Caco-2 (cell line): ENCODE measurements at regions not wholly inside any gene's neighbourhood (a gene's known extent, or its start where the extent isn't known, plus 50 kb on each side); places are given as distances from the start of the nearest gene placed in this dataset.

Experiments used
- BruUV-seq: library from RNA; stranded (reverse); fragments of 400-500 nt; replicated peaks from 2 replicates; lab custom pipeline; 2021; lab: Mats Ljungman, UMichigan
- CTCF ChIA-PET: fragments of 300-600 bp; sonication (Branson Sonifier 250); formaldehyde crosslinking; loops from one replicate; lab custom pipeline; 2022; ENCODE audit warnings: antibody characterized with exemption; lab: Charles Lee
- POLR2A ChIA-PET: fragments of 300-600 bp; sonication (Branson Sonifier 250); formaldehyde crosslinking; loops from one replicate; lab custom pipeline; 2022; ENCODE audit warnings: antibody characterized with exemption; lab: Charles Lee
- DNase-seq, 2 experiments: peaks; one replicate each; pipeline versions ENCODE4 v3.0.0 to v3.0.0-alpha.2; 2020 to 2022
- H3K27me3 ChIP-seq: replicated peaks from 2 replicates; pipeline ENCODE4 v1.6.0; 2011; ENCODE audit warnings: low read length; ENCODE audit not compliant: control insufficient read depth, insufficient read depth
- H3K36me3 ChIP-seq: 2 replicates; pipeline ENCODE4 v1.5.1; 2011; ENCODE audit warnings: low read length; ENCODE audit not compliant: control insufficient read depth, insufficient read depth
- H3K4me1 ChIP-seq: fragments of 250-450 bp; sonication (Bioruptor Pico); 2 replicates; pipeline ENCODE4 v1.5.1; 2020; ENCODE audit warnings: mild to moderate bottlenecking
- H3K4me3 ChIP-seq: 2 replicates; pipeline ENCODE4 v1.5.1; 2011; ENCODE audit warnings: low read depth, mild to moderate bottlenecking, control low read depth, low read length
- H3K9me3 ChIP-seq: fragments of 250-450 bp; sonication (Bioruptor Pico); 2 replicates; pipeline ENCODE4 v1.5.1; 2020; ENCODE audit warnings: mild to moderate bottlenecking, moderate library complexity
- H3K27ac Mint-ChIP-seq: one replicate; pipeline ENCODE4 v1.8.0; 2022; ENCODE audit warnings: mixed read lengths; ENCODE audit not compliant: unreplicated experiment
- H3K27me3 Mint-ChIP-seq: one replicate; pipeline ENCODE4 v1.8.0; 2022; ENCODE audit warnings: mixed read lengths; ENCODE audit not compliant: insufficient read depth, unreplicated experiment
- H3K36me3 Mint-ChIP-seq: one replicate; pipeline ENCODE4 v1.8.0; 2022; ENCODE audit warnings: mild to moderate bottlenecking, mixed read lengths; ENCODE audit not compliant: insufficient read depth, unreplicated experiment
- H3K4me1 Mint-ChIP-seq: one replicate; pipeline ENCODE4 v1.8.0; 2022; ENCODE audit warnings: low read depth, mixed read lengths; ENCODE audit not compliant: unreplicated experiment
- H3K4me3 Mint-ChIP-seq: one replicate; pipeline ENCODE4 v1.8.0; 2022; ENCODE audit warnings: mild to moderate bottlenecking, moderate library complexity, mixed read lengths; ENCODE audit not compliant: unreplicated experiment
- H3K9me3 Mint-ChIP-seq: one replicate; pipeline ENCODE4 v1.8.0; 2022; ENCODE audit warnings: mixed read lengths; ENCODE audit not compliant: unreplicated experiment
- CTCF ChIP-seq, 2 experiments: fragments of 200-600 bp in 1 of 2; IDR thresholded peaks; 1 replicate in 1 of 2; 2 replicates in 1 of 2; pipeline versions ENCODE4 v1.5.1 to v1.8.0; 2011 to 2022; ENCODE audit warnings: antibody characterized with exemption in 1 of 2, control low read depth in 1 of 2, inconsistent platforms in 1 of 2, low read depth in 1 of 2, low read length in 1 of 2, mild to moderate bottlenecking in 1 of 2, moderate library complexity in 1 of 2; ENCODE audit not compliant: insufficient read depth in 1 of 2, severe bottlenecking in 1 of 2, unreplicated experiment in 1 of 2
- intact Hi-C: fragments of 100-400 bp; cut with micrococcal nuclease; formaldehyde crosslinking; loops from one replicate; pipeline ENCODE4 v1.10.0; 2022; ENCODE audit not compliant: unreplicated experiment

GRCh38 chr5:67360047-67360446 lies 163.4 kb upstream of the CD180 start:
- no peak overlapping the region for H3K4me3 ChIP-seq
- Mint-ChIP-seq H3K27me3 (no peaks in the 10 kb centered on the region), H3K9me3 (no peaks in the 10 kb centered on the region), H3K4me3 (no peak overlapping the region), H3K27ac (no peak overlapping the region), H3K4me1 (no peaks in the 10 kb centered on the region), H3K36me3 (no peaks in the 10 kb centered on the region)
- POLR2A ChIA-PET: no interaction called here
- DNase-seq: no peak
- H3K9me3 ChIP-seq: no peaks in the 10 kb centered on the region
- no TSS peak for BruUV-seq
- intact Hi-C loops: no loop called here
- CTCF ChIA-PET: no interaction called here
- no peak for TF ChIP-seq CTCF (IDR thresholded peaks at IDR 0.05; ENCODE audit: insufficient read depth in 1 of 2, low read depth in 1 of 2, low read length in 1 of 2, severe bottlenecking in 1 of 2, unreplicated experiment in 1 of 2)
- no peaks in the 10 kb centered on the region; the same call in 1 of the 2 replicates for H3K27me3 ChIP-seq
- no peaks in the 10 kb centered on the region for H3K36me3 ChIP-seq
- no peaks in the 10 kb centered on the region for H3K4me1 ChIP-seq

- H3K4me3 Mint-ChIP-seq: no peak overlapping the region
- ChIA-PET CTCF (no interaction called here), POLR2A (no interaction called here)
- H3K9me3 Mint-ChIP-seq: no peaks in the 10 kb centered on the region
- no peaks in the 10 kb centered on the region for H3K4me1 Mint-ChIP-seq
- H3K4me1 ChIP-seq: no peaks in the 10 kb centered on the region
- no peak for DNase-seq
- H3K36me3 Mint-ChIP-seq: no peaks in the 10 kb centered on the region
- peaks cover 4% of the 10 kb centered on the region for H3K27me3 Mint-ChIP-seq
- no peaks in the 10 kb centered on the region for H3K9me3 ChIP-seq
- H3K36me3 ChIP-seq: no peaks in the 10 kb centered on the region
- no peak for TF ChIP-seq CTCF (IDR thresholded peaks at IDR 0.05; ENCODE audit: insufficient read depth in 1 of 2, low read depth in 1 of 2, low read length in 1 of 2, severe bottlenecking in 1 of 2, unreplicated experiment in 1 of 2)
- no peaks in the 10 kb centered on the region; the same call in 1 of the 2 replicates for H3K27me3 ChIP-seq
- no TSS peak for BruUV-seq
- no peak overlapping the region for H3K27ac Mint-ChIP-seq
- intact Hi-C loops: no loop called here
- H3K4me3 ChIP-seq: no peak overlapping the region
These were observed 161.6 kb upstream of the CD180 start for GRCh38 chr5:67358186-67358585.

DNA sequence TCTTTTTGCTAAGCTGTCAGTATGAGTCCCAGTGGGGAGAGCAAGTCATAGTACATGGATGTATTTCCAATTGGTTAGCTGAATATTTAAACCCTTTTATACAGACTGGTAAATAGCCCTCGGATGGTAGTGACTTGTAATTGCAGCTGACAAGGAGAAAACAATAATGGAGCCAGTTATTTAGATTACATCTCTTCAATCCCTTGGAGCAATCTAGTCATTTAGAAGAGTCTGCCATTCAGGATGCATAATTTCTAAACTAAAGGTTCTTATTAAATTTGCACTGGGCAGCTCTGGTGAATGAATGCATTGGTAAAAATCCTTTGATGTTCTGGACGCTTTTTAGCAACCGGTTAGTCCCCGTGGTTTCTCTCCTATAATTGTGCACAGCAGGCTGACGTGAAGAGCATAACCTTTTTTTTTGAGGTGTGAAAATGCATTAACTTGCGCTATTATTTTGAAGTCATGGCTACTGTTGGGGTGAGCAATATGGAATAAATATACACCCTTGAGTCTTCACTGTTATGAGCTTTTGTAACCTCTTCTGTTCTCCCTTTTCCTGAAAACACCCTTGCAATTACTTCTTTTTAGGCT lies 158.6 kb upstream of the CD180 start:
- Histone ChIP-seq H3K4me3 (no peak overlapping the region), H3K27me3 (no peaks in the 10 kb centered on the region), H3K36me3 (no peaks in the 10 kb centered on the region), H3K9me3 (no peaks in the 10 kb centered on the region), H3K4me1 (no peaks in the 10 kb centered on the region)
- BruUV-seq: no TSS peak
- peaks cover 4% of the 10 kb centered on the region for H3K27me3 Mint-ChIP-seq
- intact Hi-C loops: no loop called here
- H3K4me3 Mint-ChIP-seq: no peak overlapping the region
- H3K9me3 Mint-ChIP-seq: no peaks in the 10 kb centered on the region
- no peak overlapping the region for H3K27ac Mint-ChIP-seq
- no peaks in the 10 kb centered on the region for H3K4me1 Mint-ChIP-seq
- TF ChIP-seq CTCF (IDR thresholded peaks at IDR 0.05; ENCODE audit: insufficient read depth in 1 of 2, low read depth in 1 of 2, low read length in 1 of 2, severe bottlenecking in 1 of 2, unreplicated experiment in 1 of 2): no peak
- POLR2A ChIA-PET: no interaction called here
- no peaks in the 10 kb centered on the region for H3K36me3 Mint-ChIP-seq
- DNase-seq: no peak
- CTCF ChIA-PET: interaction anchor here (0.5 kb wide), 1 partner anchor 110 kb away, joined by 6 read pairs; no protein-coding TSS in a partner anchor
